Stimulated activated CD8-positive, alpha-beta memory T cell treated with anti-CD3 and anti-CD28 coated beads, Interleukin-4, amount 100 ng/mL, for 4 hours (primary cell): ENCODE measurements at regions not wholly inside any gene's neighbourhood (a gene's known extent, or its start where the extent isn't known, plus 50 kb on each side); places are given as distances from the start of the nearest gene placed in this dataset.
"Not testable (repeated sequence)": the region's sequence is repeated elsewhere in the genome, so short reads cannot be mapped to it uniquely, and the experiment has no call there.

Experiments
- DNase-seq, 2 donors: peaks; one replicate each; pipeline ENCODE4 v3.0.0-alpha.2; 2020; ENCODE audit warnings: low read depth in 2 of 2, low spot score in 1 of 2

- DNase-seq: no peak
These were observed 609.8 kb downstream of the BCOR start for GRCh38 chrX:39487969-39488330.

GRCh38 chrX:39491548-39492297, 606.0 kb downstream of the BCOR start:
- DNase-seq: peak; percentile 15 to 22

GRCh38 chrX:39492497-39493162, 605.1 kb downstream of the BCOR start:
- DNase-seq: no peak

- DNase-seq: no peak
These were observed 604.6 kb downstream of the BCOR start for GRCh38 chrX:39493168-39493567.

- DNase-seq: not testable (repeated sequence)
These were observed 600.6 kb downstream of the BCOR start for GRCh38 chrX:39497117-39497516.

- no peak for DNase-seq
These were observed 600.0 kb downstream of the BCOR start for GRCh38 chrX:39497702-39498265.

GRCh38 chrX:39499996-39500395, 597.8 kb downstream of the BCOR start:
- no peak for DNase-seq

GRCh38 chrX:39501822-39502221, 595.9 kb downstream of the BCOR start:
- DNase-seq: no peak

GRCh38 chrX:39502486-39502885, 595.3 kb downstream of the BCOR start:
- DNase-seq: no peak

- no peak for DNase-seq
These were observed 593.5 kb downstream of the BCOR start for GRCh38 chrX:39504227-39504626.

GRCh38 chrX:39504850-39505259, 592.9 kb downstream of the BCOR start:
- no peak for DNase-seq

- DNase-seq: no peak
These were observed 591.6 kb downstream of the BCOR start for GRCh38 chrX:39506131-39506530.

- no peak for DNase-seq
These were observed 590.7 kb downstream of the BCOR start for GRCh38 chrX:39507034-39507433.

GRCh38 chrX:39507617-39508299, 590.0 kb downstream of the BCOR start:
- DNase-seq: no peak

GRCh38 chrX:39508300-39508692, 589.5 kb downstream of the BCOR start:
- DNase-seq: no peak

GRCh38 chrX:39509157-39509556, 588.6 kb downstream of the BCOR start:
- no peak for DNase-seq

GRCh38 chrX:39513836-39514235, 583.9 kb downstream of the BCOR start:
- no peak for DNase-seq

- DNase-seq: no peak
These were observed 583.0 kb downstream of the BCOR start for GRCh38 chrX:39514801-39515200.

GRCh38 chrX:39516427-39516841, 581.3 kb downstream of the BCOR start:
- DNase-seq: no peak

- no peak for DNase-seq
These were observed 579.2 kb downstream of the BCOR start for GRCh38 chrX:39518476-39519029.

GRCh38 chrX:39519030-39519488, 578.7 kb downstream of the BCOR start:
- DNase-seq: no peak
